Stomach (tissue), 4 donors: ENCODE measurements at regions not wholly inside any gene's neighbourhood (a gene's known extent, or its start where the extent isn't known, plus 50 kb on each side); places are given as distances from the start of the nearest gene placed in this dataset.

ENCODE experiments used
- POLR2A ChIP-seq, 4 donors: fragments of 450-650 bp; IDR thresholded peaks; one replicate each; pipeline ENCODE4 v1.6.1; 2016; ENCODE audit warnings: antibody characterized with exemption in 4 of 4, control low read depth in 2 of 4, mild to moderate bottlenecking in 1 of 4, moderate library complexity in 1 of 4
- TF ChIP-seq, protein P1 (sequence below), 7 experiments: fragments of 450-650 bp in 4 of 7; fragments of 200-600 bp in 3 of 7; sonication (generic) in 3 of 7; IDR thresholded peaks; one replicate each; pipeline ENCODE4 v1.5.1; 2016 to 2019; ENCODE audit warnings: antibody characterized with exemption in 7 of 7, control low read depth in 2 of 7, mild to moderate bottlenecking in 1 of 7

GRCh38 chr12:92457458-92458180 is 245.2 kb upstream of the PLEKHG7 start:
- TF ChIP-seq, protein P1, sequence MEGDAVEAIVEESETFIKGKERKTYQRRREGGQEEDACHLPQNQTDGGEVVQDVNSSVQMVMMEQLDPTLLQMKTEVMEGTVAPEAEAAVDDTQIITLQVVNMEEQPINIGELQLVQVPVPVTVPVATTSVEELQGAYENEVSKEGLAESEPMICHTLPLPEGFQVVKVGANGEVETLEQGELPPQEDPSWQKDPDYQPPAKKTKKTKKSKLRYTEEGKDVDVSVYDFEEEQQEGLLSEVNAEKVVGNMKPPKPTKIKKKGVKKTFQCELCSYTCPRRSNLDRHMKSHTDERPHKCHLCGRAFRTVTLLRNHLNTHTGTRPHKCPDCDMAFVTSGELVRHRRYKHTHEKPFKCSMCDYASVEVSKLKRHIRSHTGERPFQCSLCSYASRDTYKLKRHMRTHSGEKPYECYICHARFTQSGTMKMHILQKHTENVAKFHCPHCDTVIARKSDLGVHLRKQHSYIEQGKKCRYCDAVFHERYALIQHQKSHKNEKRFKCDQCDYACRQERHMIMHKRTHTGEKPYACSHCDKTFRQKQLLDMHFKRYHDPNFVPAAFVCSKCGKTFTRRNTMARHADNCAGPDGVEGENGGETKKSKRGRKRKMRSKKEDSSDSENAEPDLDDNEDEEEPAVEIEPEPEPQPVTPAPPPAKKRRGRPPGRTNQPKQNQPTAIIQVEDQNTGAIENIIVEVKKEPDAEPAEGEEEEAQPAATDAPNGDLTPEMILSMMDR (IDR thresholded peaks at IDR 0.05) = no peak
- no peak for TF ChIP-seq POLR2A (IDR thresholded peaks at IDR 0.05)
